Lower leg skin (tissue), 4 donors: ENCODE measurements at regions not wholly inside any gene's neighbourhood (a gene's known extent, or its start where the extent isn't known, plus 50 kb on each side); places are given as distances from the start of the nearest gene placed in this dataset.

ENCODE experiments used
- DNase-seq, 2 donors: peaks; one replicate each; pipeline ENCODE4 v3.0.0-alpha.2; 2019; ENCODE audit warnings: low spot score in 2 of 2
- H3K4me3 ChIP-seq: fragments of 200-600 bp; sonication (generic); 2 replicates; pipeline ENCODE4 v1.5.1; 2017; ENCODE audit warnings: mild to moderate bottlenecking, low read depth; ENCODE audit not compliant: poor library complexity, severe bottlenecking
- POLR2A ChIP-seq, 2 donors: fragments of 450-650 bp; IDR thresholded peaks; one replicate each; pipeline ENCODE4 v1.6.1; 2016 to 2017; ENCODE audit warnings: antibody characterized with exemption in 2 of 2, mild to moderate bottlenecking in 1 of 2, moderate library complexity in 1 of 2
- WGBS, 2 donors: methylation state at CpG; one replicate each; pipeline ENCODE4 v1.1.5; 2018; 5-methylcytosine and 5-hydroxymethylcytosine counted together
- intact Hi-C: fragments of 100-400 bp; cut with DNase I; formaldehyde crosslinking; loops from one replicate; pipeline ENCODE4 v1.15.0; 2023; ENCODE audit warnings: low total_unique reads
- TF ChIP-seq, protein P1 (sequence below), 3 donors: fragments of 450-650 bp; IDR thresholded peaks; one replicate each; pipeline ENCODE4 v1.5.1; 2016; ENCODE audit warnings: antibody characterized with exemption in 3 of 3, mild to moderate bottlenecking in 3 of 3, moderate library complexity in 2 of 3

DNA sequence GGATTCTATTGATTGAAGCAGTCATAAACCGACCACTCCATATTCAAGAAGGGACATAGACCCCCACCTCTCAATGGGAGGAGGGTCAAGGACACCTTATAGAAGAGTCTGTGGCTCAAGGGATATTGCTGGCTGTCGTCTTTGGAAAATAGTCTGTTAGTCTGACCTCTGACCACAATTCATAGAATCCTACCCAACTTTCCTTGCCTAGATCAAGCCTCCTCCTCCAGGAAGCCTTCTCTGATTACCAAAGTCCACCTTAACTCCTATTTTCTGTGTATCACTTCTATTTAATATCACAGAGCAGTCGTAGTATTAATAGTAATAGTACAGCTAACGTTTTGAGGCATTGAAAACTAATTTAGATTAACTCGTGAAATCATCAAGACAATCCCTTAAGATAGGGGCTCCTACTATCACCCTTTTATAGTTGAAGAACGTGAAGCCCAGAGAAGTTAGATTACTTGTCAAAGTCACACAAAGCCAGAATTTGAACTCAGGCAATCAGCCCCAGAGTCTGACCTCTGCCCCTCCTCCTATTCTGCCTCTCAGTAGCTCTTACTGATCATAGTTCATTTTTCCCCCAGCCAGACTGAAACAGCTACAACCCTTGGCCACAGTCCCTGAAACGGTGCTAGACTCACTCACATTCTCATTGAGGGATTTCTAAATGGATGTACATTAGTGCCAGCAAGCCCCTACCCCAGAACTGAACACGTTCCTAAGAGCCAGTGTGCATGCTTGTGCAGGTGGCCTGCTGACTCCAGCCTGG lies 636.6 kb downstream of the MID1IP1 start:
- intact Hi-C loops, result no loop called here
- TF ChIP-seq, protein P1, sequence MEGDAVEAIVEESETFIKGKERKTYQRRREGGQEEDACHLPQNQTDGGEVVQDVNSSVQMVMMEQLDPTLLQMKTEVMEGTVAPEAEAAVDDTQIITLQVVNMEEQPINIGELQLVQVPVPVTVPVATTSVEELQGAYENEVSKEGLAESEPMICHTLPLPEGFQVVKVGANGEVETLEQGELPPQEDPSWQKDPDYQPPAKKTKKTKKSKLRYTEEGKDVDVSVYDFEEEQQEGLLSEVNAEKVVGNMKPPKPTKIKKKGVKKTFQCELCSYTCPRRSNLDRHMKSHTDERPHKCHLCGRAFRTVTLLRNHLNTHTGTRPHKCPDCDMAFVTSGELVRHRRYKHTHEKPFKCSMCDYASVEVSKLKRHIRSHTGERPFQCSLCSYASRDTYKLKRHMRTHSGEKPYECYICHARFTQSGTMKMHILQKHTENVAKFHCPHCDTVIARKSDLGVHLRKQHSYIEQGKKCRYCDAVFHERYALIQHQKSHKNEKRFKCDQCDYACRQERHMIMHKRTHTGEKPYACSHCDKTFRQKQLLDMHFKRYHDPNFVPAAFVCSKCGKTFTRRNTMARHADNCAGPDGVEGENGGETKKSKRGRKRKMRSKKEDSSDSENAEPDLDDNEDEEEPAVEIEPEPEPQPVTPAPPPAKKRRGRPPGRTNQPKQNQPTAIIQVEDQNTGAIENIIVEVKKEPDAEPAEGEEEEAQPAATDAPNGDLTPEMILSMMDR (IDR thresholded peaks at IDR 0.05), result no peak
- TF ChIP-seq POLR2A (IDR thresholded peaks at IDR 0.05), result no peak
- WGBS, 2 donors, result 71 to 93% methylated on average over 8 of the region's 8 CpGs
- no peak for DNase-seq
- no peak overlapping the region for H3K4me3 ChIP-seq

DNA sequence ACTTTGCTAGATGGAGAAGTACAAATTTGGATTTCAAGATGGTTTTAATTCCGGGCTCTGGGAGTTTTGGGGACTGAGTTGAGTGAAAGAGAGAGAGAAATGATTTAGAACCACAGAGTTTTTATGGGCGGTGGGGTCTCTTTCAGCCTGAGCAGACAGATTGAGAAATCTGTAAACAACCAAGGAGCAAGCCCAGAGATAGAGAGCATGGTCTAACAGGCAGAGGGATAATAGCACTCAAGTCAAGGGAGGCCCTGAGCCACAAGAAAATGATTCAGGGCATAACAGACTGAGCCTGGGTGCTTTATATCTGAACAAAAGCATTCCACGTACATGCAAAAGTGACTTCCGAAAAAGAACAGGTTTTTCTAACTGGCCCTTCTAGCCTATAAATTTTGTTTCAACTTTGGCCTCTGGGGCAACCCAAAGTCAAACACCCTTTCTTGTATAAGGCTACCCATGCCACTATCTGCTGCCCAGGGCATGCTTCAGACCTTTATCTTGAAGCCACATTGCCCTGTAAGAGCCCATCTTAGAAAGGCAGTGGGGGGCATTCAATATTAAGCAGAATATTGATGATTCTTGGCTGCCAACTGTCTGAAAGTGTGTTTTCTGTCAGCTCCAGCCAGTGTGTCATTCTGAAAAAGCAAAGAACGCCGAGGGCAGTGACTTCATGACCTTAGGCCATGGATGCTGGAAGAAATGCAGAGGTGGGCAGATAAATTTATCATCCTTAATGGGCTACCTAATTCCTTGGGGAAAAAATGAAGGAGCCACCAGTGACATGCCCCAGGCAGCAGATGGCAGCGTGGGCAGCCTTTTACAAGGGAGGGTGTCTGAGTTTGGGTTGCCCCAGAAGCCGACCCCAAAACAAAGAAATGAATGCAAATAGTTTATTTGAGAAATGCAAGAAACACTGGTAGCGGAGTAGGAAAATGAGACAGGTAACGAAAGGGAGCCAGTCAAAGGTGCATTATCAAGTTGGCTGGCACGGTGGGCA lies 637.6 kb downstream of the MID1IP1 start:
- WGBS, 2 donors, result 77 to 90% methylated on average over 11 of the region's 11 CpGs
- TF ChIP-seq, protein P1 (IDR thresholded peaks at IDR 0.05), result no peak
- no peak for DNase-seq
- intact Hi-C loops, result no loop called here
- H3K4me3 ChIP-seq, result no peak overlapping the region

DNA sequence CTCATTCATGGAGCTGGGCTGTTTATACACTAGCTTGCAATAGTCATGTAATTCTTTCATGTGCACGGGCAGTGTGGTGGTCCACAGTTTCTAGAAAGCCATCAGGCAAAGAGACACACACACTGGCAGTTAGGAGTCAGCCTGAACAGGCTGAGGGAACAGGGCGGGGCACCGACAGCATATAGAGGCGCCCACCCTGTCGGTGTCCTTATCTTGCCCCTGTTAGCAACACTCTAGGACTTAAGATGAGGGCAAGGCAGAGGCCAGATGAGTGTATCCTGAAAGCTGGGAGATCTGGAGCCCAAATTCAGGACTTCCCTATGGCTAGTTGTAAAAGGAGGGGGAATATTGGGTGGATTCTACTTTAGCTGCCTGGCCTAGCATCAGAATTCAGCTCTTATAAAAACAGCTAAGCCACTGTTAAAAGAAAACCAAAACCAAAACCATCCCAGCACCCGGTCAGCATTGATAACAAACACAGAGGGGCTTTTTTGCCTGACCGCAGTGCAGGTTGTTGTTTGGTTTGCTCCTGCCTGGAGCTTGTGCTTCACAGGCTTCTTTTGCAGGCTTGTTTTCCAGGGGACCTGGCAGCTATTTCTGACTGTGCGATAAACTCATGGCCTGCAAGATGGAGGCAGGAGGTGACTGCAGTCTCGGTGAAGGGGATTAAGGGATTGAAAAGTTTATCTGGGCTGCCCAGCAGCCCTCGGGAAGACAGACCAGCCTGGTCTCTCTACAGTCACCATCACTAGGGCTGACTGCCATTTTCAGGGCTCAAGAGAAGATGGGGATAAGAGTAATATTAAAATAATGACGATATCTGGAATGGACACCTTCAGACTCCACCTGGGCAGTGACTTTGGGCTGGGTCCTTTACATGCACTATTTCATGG lies 638.9 kb downstream of the MID1IP1 start:
- TF ChIP-seq POLR2A (IDR thresholded peaks at IDR 0.05), result no peak
- TF ChIP-seq, protein P1 (IDR thresholded peaks at IDR 0.05), result no peak
- WGBS, 2 donors, result 84 to 92% methylated on average over 9 to 11 of the region's 11 CpGs
- intact Hi-C loops, result no loop called here
- no peak overlapping the region for H3K4me3 ChIP-seq
- no peak for DNase-seq

DNA sequence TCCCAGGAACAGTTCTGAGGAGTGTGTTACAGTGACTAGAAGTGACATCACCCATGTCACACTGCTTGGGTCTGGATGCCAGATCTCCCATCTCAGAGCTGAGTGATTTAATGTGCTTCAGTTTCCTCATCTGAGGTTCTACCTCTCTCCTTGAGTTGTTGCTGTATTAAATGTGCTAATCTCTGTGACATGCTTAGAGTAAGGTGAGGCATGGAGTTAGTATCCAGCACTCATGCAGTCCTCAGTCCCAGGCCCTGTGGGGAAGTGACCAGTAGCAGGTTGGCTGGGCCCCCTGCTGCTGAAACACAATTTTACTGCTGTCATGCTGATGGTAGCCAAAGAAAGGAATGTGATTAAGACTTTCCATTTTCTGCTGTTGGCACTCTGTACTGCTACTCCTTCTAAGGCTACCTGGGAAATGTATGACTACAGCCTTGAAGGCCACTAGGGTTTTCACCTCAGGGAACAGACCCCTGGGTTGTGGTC lies 639.6 kb downstream of the MID1IP1 start:
- TF ChIP-seq, protein P1 (IDR thresholded peaks at IDR 0.05), result no peak
- TF ChIP-seq POLR2A (IDR thresholded peaks at IDR 0.05), result no peak
- intact Hi-C loops, result no loop called here
- H3K4me3 ChIP-seq, result no peak overlapping the region
- DNase-seq, result no peak

DNA sequence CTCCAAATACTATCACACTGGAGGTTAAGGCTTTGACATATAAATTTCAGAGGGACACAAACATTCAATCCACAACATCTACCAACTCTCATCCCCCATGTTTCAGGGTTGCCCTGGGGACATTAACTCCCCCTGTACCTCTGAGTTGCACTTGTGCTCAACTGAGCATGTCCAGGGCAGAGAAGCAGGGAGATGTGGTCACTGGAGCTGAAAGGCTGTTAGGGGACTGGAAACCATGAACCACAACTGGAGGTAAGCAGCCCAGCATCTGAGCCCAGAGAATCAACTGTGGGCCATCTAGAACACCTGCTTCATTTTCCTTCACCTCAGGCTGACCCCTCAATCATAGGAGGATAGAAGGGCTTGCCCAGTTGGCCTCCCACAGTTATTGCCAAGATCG lies 641.1 kb downstream of the MID1IP1 start:
- TF ChIP-seq, protein P1 (IDR thresholded peaks at IDR 0.05), result no peak
- TF ChIP-seq POLR2A (IDR thresholded peaks at IDR 0.05), result no peak
- WGBS, 2 donors, result 74 to 82% methylated on average over 1 of the region's 1 CpG
- no peak for DNase-seq
- no peak overlapping the region for H3K4me3 ChIP-seq
- intact Hi-C loops, result no loop called here
